ENCODE measurements at regions not wholly inside any gene's neighbourhood (a gene's known extent, or its start where the extent isn't known, plus 50 kb on each side); places are given as distances from the start of the nearest gene placed in this dataset.
A peak's percentile ranks its signal among the peaks of the same experiment; 100 is the strongest.
"Not testable (repeated sequence)": the region's sequence is repeated elsewhere in the genome, so short reads cannot be mapped to it uniquely, and the experiment has no call there.

- no peak for DNase-seq
Observed at GRCh38 chr3:59496250-59496649, 446.4 kb upstream of the CFAP20DC start.

GRCh38 chr3:59494969-59495368 lies 445.1 kb upstream of the CFAP20DC start:
- not testable (repeated sequence) for DNase-seq

DNA sequence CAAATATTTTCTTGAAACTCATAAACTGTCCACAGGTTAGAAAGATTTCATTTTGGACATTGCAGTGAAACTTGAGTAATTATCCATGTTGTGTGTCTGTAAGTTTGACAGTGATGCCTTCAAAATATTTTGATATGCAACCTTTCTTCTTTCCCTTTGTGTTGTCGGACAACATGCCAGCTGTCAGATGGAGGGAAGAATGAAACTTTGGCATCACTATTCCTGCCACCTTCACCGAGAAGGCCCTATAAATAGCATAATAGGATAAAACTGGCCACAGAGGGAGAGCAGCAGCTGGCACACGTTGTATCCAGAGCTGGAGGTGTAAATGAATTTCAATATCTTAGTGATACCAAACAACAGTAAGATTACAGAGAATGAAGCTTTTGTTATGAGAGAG lies 436.7 kb upstream of the CFAP20DC start:
- no peak for DNase-seq

GRCh38 chr3:59483191-59483590 lies 433.4 kb upstream of the CFAP20DC start:
- DNase-seq, result no peak

DNA sequence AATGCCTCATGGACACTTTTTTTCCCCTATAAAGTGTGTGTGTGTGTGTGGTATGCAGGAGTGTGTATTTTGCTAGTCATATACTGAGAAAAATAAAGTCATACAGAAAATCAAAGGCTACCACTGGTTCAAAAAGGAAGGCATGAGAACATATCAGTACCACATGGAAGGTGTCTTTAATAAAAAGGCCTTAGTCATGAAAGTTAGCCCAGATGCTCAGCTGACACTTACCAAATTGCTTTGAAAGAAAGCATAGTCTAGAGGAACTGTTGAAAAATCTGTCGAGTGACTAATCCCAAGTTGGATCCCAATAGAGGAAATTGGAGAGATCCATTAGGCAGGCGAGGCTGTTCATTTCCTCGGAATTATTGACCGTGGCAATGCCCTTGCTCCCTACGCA lies 432.9 kb upstream of the CFAP20DC start:
- DNase-seq, result peak; percentile 40

- peak; percentile 13 for DNase-seq
Observed at GRCh38 chr3:59481776-59482400, 432.1 kb upstream of the CFAP20DC start.

- DNase-seq, result peak; percentile 77
Observed at GRCh38 chr3:59480486-59480995, 430.7 kb upstream of the CFAP20DC start.

DNA sequence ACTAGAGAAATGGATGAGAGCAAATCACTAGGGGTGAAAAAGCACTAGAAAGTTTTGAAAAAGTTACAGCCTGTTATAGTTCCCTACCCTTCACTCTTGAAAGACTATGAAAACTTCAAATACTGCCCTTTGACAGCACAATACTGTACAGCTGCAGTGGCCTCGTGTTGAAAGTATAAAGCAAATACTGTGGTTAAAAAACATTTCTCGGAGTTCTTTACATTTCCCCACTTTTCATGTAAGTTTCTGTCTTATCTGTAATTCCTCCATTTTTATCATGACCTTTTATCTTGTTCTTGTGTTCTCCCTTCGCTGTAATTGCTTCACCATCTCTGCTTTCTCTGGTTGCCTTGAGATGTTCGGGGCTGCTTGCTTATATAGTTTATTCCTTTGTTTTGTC lies 423.8 kb upstream of the CFAP20DC start:
- no peak for DNase-seq

GRCh38 chr3:59472541-59472940 lies 422.7 kb upstream of the CFAP20DC start:
- no peak for DNase-seq

- peak; percentile 32 for DNase-seq
Observed at GRCh38 chr3:59469948-59470723, 420.3 kb upstream of the CFAP20DC start.

GRCh38 chr3:59467476-59467875 lies 417.7 kb upstream of the CFAP20DC start:
- no peak for DNase-seq

GRCh38 chr3:59464187-59464586 lies 414.4 kb upstream of the CFAP20DC start:
- no peak for DNase-seq

DNA sequence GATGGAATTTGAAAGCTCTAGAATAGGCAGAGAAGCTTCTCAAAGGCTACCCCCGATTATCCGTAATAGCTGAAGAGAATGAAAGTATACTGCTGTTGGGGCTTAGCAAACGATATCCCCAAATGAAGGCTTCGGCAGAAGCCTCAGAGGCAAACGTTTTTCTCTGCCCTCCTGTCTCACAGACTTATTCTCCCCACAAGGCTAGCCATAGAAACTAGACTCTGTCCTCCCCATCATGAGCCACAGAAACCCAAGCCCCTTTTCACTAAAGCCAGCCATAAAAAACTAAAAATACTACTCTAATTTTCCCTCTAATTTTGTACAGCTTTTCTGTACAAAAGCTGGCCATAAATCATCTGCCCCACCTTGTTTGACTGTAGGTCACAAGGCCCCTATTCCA lies 413.4 kb upstream of the CFAP20DC start:
- DNase-seq, result no peak

DNA sequence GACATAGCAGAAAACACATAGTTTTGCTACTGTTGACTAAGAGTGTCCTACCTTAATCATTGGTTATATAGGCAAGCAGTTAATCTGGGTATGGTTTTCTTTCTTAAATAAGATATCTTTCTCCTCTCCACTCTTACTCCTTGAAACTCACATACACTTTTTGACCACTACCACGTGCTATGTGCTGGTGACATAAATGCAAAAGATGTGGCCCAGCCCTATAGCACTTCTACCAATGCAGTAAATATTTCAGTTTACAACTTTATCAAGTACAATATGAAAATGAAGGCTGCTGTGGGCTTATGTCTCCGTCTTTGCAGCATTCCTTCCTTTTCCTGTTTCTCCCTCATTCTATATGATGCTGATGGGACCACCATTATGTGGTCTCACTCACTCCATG lies 410.2 kb upstream of the CFAP20DC start:
- no peak for DNase-seq

- no peak for DNase-seq
Observed at GRCh38 chr3:59456852-59457485, 407.1 kb upstream of the CFAP20DC start.

DNA sequence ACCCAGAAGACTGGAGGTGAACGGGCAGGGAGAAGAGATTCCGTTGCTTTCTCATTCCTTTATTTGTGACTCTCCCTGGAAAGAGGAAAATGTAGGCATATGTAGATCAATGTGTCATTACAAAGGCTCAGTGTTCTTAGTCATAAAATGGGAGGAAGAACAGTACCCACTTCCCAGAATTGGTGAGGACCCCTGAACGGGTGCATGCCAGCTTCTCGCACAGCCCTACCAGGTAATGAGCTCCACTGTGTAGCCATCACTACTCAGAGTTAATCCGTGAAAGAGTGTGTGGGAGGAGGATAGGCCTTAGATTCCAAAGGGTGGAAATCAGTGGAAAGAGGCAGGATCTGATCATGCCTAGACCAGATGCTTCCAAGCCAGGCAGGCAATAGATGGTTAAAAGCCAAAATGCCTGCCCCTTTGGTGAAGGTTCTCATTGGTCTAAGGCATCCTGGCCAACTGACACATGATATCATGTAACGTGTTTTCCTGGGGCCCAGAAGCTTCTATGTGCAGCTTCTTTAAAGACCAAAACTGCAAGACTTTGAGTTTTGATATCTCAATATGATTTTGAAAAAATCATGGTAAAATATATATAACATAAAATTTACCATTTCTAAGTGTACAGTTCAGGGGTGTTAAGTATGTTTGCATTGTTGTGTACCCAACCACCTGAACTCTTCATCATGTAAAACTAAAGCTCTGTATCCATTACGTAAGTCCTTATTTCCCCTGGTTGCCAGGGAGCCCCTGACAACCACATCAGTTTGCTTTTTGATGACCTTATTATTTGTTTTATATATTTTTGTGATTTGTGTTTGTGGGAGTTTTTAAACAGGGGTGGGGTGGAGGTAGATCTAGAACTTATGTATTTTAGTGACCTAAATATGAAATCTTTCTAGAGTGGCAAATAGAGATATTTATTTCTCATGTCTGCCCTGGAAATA lies 402.2 kb upstream of the CFAP20DC start:
- no peak for DNase-seq

DNA sequence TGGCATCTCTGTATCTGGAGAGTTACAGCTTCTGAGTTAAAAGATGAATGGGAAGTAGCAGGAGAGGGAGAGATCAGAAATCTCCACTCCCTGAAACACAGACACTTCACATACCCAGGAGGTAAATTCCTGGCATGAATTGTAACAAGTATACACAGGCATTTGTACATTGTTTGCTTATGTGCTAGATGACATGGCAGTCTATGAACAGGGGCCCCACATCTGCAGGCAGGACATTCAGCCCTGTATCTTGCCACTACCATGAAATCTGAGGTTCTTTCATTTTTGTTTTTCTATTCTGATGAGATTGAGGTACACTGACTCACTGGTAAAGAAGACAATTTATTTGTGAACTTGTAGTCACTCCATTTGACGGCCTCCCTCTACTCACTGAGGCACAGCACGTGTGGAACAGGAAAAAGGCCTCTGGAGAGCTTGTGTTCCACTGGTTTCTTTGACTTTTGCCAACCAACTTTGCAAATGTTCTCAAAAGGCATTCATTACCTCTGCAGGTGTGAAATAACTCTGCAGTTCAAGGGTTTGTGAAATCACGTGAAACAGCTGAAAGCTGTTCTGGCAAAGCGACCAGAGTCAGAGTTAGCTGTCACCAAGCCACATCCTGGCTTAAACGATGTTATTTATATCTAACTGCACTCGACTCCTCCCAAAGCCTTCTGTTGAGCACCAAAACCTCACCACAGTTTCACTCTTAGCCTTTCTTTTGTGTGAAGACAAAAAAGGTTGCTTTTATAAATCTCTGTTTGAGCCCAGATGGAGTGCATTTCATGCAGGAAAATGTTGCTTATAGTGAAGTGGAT lies 401.3 kb upstream of the CFAP20DC start:
- no peak for DNase-seq

DNA sequence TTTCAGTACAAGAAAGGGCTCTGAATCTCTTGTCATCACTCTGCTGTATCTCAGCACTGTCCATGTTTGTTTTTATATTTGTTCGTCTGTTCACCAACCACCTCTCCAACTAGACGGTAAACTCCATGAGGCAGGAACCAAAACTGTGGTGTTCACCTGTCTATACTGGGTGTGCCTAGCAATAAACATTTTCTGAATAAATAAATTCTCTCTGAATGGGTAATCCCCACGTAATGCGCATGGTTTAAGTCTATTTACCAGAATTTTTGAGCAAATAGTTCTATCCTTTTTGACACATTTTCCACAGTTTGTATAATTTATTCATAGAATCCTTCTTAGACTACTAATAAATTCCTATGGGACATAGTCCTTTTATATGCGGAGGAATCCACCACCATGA lies 400.6 kb upstream of the CFAP20DC start:
- no peak for DNase-seq

DNA sequence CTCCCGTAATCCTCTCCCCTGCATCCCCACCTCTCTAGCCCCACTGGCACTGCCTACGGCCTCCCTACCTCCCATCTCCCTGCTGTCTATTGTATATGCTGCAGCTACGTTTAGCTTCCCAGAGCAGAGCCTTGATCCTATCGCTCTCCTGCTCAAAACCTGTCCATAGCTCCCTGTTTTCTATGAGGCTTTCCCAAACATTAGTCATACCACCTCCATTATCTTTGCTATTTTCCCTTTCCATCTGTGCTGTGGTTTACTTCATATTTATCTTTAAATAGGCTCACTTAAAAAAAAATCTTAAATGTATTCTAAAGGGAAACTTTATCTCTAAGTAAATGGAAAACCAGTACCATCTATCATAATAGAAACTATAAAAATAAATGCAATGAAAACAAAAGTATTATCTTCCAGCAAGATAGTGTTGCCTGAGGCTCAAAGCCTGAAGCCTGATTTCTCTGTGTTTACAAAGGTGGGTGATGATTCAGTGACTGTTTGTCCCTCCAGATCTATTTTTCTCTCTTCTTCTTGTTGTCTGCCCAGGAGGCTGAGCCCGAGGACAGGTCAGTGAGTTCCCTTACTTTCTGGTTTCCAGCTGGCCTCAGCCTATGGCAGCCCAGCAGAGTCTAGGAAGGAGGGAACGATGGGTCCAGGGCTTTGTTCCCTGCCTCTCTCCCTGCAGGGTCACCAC lies 397.1 kb upstream of the CFAP20DC start:
- DNase-seq, result peak; percentile 23

GRCh38 chr3:59444676-59445075 lies 394.9 kb upstream of the CFAP20DC start:
- DNase-seq, result no peak

DNA sequence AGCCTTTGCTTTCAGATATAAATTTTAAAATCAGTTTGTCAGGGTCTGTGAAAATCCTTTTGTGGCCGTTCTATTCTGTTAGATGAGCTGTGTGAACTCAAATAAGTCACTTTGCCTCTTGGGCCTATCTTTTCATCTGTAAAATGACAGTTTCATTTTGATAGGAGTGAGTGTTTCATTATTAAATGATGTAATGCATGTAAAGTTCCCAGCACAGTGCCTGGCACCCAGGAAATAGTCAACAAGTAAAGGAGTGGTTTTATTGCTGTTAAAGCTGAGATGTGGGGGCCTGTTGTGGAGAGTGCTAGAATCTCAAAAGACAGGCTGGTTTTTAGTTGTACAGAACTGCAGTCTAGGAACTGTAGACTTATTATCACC lies 394.5 kb upstream of the CFAP20DC start:
- DNase-seq, result no peak

All from fibroblast of skin of back (primary cell).